HepG2 (cell line): ENCODE measurements at regions not wholly inside any gene's neighbourhood (a gene's known extent, or its start where the extent isn't known, plus 50 kb on each side); places are given as distances from the start of the nearest gene placed in this dataset.
A peak's percentile ranks its signal among the peaks of the same experiment; 100 is the strongest.

Experiments used
- ATAC-seq: fragments of 200-7000 bp; cut with Tn5 transposase; 3 replicates; pipeline ENCODE4 v1.9.1; 2020; ENCODE audit warnings: mild to moderate bottlenecking, moderate library complexity
- BruUV-seq: library from RNA; stranded (reverse); fragments of 400-500 nt; replicated peaks from 2 replicates; lab custom pipeline; 2021; lab: Mats Ljungman, UMichigan
- CTCF ChIA-PET: fragments of 300-600 bp; formaldehyde crosslinking; extraction: SDS; loops from one replicate; lab custom pipeline; 2021; ENCODE audit warnings: low total read pairs, inconsistent platforms, low intra/inter-chr PET ratio; lab: Yijun Ruan, JAX
- POLR2A ChIA-PET: fragments of 350-600 bp; sonication (Branson Sonifier 250); formaldehyde crosslinking; loops from one replicate; lab custom pipeline; 2020; ENCODE audit warnings: antibody characterized with exemption, inconsistent platforms; lab: Yijun Ruan, JAX
- DNase-seq: peaks from one replicate; pipeline ENCODE4 v3.0.0-alpha.2; 2015; ENCODE audit warnings: low spot score
- FAIRE-seq: peaks from 3 replicates; lab custom pipeline; 2011; peaks lifted over from hg19 to GRCh38; lab: Jason Lieb, UNC
- H2AFZ ChIP-seq: one replicate; pipeline ENCODE4 v1.6.1; 2011; ENCODE audit warnings: low read length, inconsistent platforms
- H3K27ac ChIP-seq: fragments of 300-600 bp; 3 replicates; pipeline ENCODE4 v1.8.0; 2011; ENCODE audit warnings: mixed run types, mild to moderate bottlenecking, mixed read lengths, low read length, inconsistent platforms; ENCODE audit not compliant: insufficient read depth; ENCODE audit errors: extremely low read length
- H3K27me3 ChIP-seq, 2 experiments: fragments of 200-600 bp in 1 of 2; 2 replicates in 1 of 2; 3 replicates in 1 of 2; pipeline versions ENCODE4 v1.6.0 to v1.8.0; 2011; ENCODE audit warnings: low read length in 2 of 2, mild to moderate bottlenecking in 2 of 2, moderate library complexity in 2 of 2, inconsistent platforms in 1 of 2; ENCODE audit not compliant: insufficient read depth in 2 of 2, control insufficient read depth in 1 of 2
- H3K36me3 ChIP-seq, 2 experiments: fragments of 200-600 bp in 1 of 2; replicated peaks in 1 of 2; 2 replicates in 1 of 2; 3 replicates in 1 of 2; pipeline versions ENCODE4 v1.5.1 to v1.8.0; 2011; ENCODE audit warnings: low read length in 2 of 2, inconsistent platforms in 1 of 2; ENCODE audit not compliant: insufficient read depth in 2 of 2, control insufficient read depth in 1 of 2
- H3K4me1 ChIP-seq: 2 replicates; pipeline ENCODE4 v1.5.1; 2012; ENCODE audit warnings: low read length, inconsistent platforms; ENCODE audit not compliant: insufficient read depth
- H3K4me2 ChIP-seq: 2 replicates; pipeline ENCODE4 v1.6.0; 2011; ENCODE audit warnings: low read depth, low read length, inconsistent platforms
- H3K4me3 ChIP-seq, 3 experiments: fragments of 200-600 bp in 1 of 3; sonication (generic), shearing (Covaris generic) in 1 of 3; replicated peaks in 1 of 3; 2 replicates each; pipeline ENCODE4 v1.5.1; 2011 to 2016; ENCODE audit warnings: low read length in 3 of 3, inconsistent platforms in 2 of 3, low read depth in 2 of 3, mild to moderate bottlenecking in 2 of 3, control low read depth in 1 of 3, mixed read lengths in 1 of 3; ENCODE audit not compliant: insufficient read depth in 1 of 3
- H3K79me2 ChIP-seq: one replicate; pipeline ENCODE4 v1.6.1; 2011; ENCODE audit warnings: low read length, inconsistent platforms; ENCODE audit not compliant: insufficient read depth
- H3K9ac ChIP-seq: 2 replicates; pipeline ENCODE4 v1.6.0; 2011; ENCODE audit warnings: mild to moderate bottlenecking, low read depth, low read length, inconsistent platforms; ENCODE audit not compliant: insufficient read depth
- H3K9me3 ChIP-seq: 2 replicates; pipeline ENCODE4 v1.5.1; 2012; ENCODE audit warnings: mild to moderate bottlenecking, low read length
- H4K20me1 ChIP-seq: 2 replicates; pipeline ENCODE4 v1.6.0; 2011; ENCODE audit warnings: inconsistent platforms, mild to moderate bottlenecking, low read length, moderate library complexity; ENCODE audit not compliant: insufficient read depth
- ADNP ChIP-seq: sonication (generic); formaldehyde crosslinking; IDR thresholded peaks from 2 replicates; pipeline ENCODE4 v1.4.0; 2020; ENCODE audit warnings: missing genetic modification reagents
- ARHGAP35 ChIP-seq: sonication (generic); formaldehyde crosslinking; IDR thresholded peaks from 2 replicates; pipeline ENCODE4 v1.9.0; 2022; ENCODE audit warnings: mild to moderate bottlenecking, inconsistent platforms, moderate library complexity, missing genetic modification reagents, borderline replicate concordance
- HNRNPUL1 ChIP-seq: fragments of 200-400 bp; formaldehyde crosslinking; IDR thresholded peaks from 2 replicates; pipeline ENCODE4 v1.6.1; 2017; ENCODE audit warnings: low read depth, mild to moderate bottlenecking, low read length, moderate library complexity
- MIXL1 ChIP-seq: IDR thresholded peaks from 2 replicates; pipeline ENCODE4 v1.6.1; 2016
- NR2C2 ChIP-seq: sonication (generic); formaldehyde crosslinking; IDR thresholded peaks from 2 replicates; pipeline ENCODE4 v1.4.0; 2020; ENCODE audit warnings: missing genetic modification reagents, mild to moderate bottlenecking, moderate library complexity, borderline replicate concordance
- NR2F6 ChIP-seq, 2 experiments: IDR thresholded peaks; 2 replicates each; pipeline ENCODE4 v1.6.1; 2016; ENCODE audit warnings: antibody characterized with exemption in 1 of 2, mild to moderate bottlenecking in 1 of 2
- SOX5 ChIP-seq: IDR thresholded peaks from 2 replicates; pipeline ENCODE4 v1.6.1; 2016; ENCODE audit warnings: borderline replicate concordance
- TCF7 ChIP-seq: sonication (generic); IDR thresholded peaks from 2 replicates; pipeline ENCODE4 v1.6.1; 2016; ENCODE audit warnings: antibody characterized with exemption, low read depth
- ZNF382 ChIP-seq: sonication (generic); formaldehyde crosslinking; IDR thresholded peaks from 2 replicates; pipeline ENCODE4 v1.5.0; 2020; ENCODE audit warnings: missing genetic modification reagents, mild to moderate bottlenecking, borderline replicate concordance
- ZNF629 ChIP-seq: sonication (generic); formaldehyde crosslinking; conservative IDR thresholded peaks from 2 replicates; pipeline ENCODE4 v1.5.0; 2020; ENCODE audit warnings: missing genetic modification reagents
- ZNF879 ChIP-seq: sonication (generic); formaldehyde crosslinking; IDR thresholded peaks from 2 replicates; pipeline ENCODE4 v1.8.1; 2023; ENCODE audit warnings: missing genetic modification reagents
- ZSCAN29 ChIP-seq: sonication (generic); formaldehyde crosslinking; conservative IDR thresholded peaks from 2 replicates; pipeline ENCODE4 v1.4.0; 2020; ENCODE audit warnings: mild to moderate bottlenecking, missing genetic modification reagents
- WGBS: methylation state at CpG from one replicate; pipeline ENCODE4 v1.1.6; 2017; ENCODE audit warnings: low lambda C conversion rate; 5-methylcytosine and 5-hydroxymethylcytosine counted together
- in situ Hi-C: cut with HindIII; loops from 2 replicates; pipeline ENCODE4 v1.10.0; 2017; ENCODE audit warnings: low pct_unique_long_range_greater_than_20kb; ENCODE audit not compliant: extremely low pct_ligation_motif_present
- intact Hi-C: fragments of 100-400 bp; cut with micrococcal nuclease; formaldehyde crosslinking; loops from one replicate; pipeline ENCODE4 v1.10.0; 2022; ENCODE audit not compliant: unreplicated experiment
- TF ChIP-seq, protein P1 (sequence below): sonication (generic); formaldehyde crosslinking; conservative IDR thresholded peaks from 2 replicates; pipeline ENCODE4 v1.4.0; 2020; ENCODE audit warnings: missing genetic modification reagents
- TF ChIP-seq, protein P2 (sequence below): sonication (generic); formaldehyde crosslinking; IDR thresholded peaks from 2 replicates; pipeline ENCODE4 v1.4.0; 2020; ENCODE audit warnings: missing genetic modification reagents

DNA sequence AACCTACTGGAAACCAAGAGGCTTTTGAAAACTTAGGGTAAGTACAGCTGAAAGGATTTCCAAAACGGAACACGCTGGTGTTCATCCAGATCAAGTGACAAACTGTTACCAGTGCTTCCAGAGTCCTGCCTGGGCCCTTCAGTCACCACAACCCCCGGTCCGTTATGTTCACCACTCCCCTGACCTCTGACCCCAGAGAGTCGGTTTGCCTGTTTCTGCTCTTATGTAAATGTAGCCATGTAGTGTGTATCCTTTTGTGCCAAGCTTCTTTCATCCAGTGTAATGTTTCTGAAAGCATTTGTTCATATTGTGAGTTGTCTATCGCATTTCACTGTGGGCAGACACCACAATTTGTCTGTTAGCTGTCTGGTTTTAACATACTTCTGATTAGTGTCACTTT lies 217.5 kb downstream of the NCK2 start:
- POLR2A ChIA-PET: no interaction called here
- no peaks in the 10 kb centered on the region for H4K20me1 ChIP-seq
- in situ Hi-C loops: no loop called here
- H3K79me2 ChIP-seq: no peaks in the 10 kb centered on the region
- no peak for DNase-seq
- BruUV-seq: no TSS peak
- H2AFZ ChIP-seq: no peak overlapping the region
- WGBS: 25% methylated on average over 6 of the region's 6 CpGs
- no peak overlapping the region for H3K4me2 ChIP-seq
- TF ChIP-seq NR2C2 (peak; percentile 71), ZNF879 (no peak), SOX5 (CRISPR knock-in tag) (no peak), ZSCAN29 (CRISPR knock-in tag) (no peak), ZNF382 (no peak), NR2F6 (IDR thresholded peaks at IDR 0.05) (peak; percentile 67), NR2F6 (CRISPR knock-in tag; IDR thresholded peaks at IDR 0.05) (peak; percentile 43; the same call in 1 of the 2 replicates)
- TF ChIP-seq, protein P1, sequence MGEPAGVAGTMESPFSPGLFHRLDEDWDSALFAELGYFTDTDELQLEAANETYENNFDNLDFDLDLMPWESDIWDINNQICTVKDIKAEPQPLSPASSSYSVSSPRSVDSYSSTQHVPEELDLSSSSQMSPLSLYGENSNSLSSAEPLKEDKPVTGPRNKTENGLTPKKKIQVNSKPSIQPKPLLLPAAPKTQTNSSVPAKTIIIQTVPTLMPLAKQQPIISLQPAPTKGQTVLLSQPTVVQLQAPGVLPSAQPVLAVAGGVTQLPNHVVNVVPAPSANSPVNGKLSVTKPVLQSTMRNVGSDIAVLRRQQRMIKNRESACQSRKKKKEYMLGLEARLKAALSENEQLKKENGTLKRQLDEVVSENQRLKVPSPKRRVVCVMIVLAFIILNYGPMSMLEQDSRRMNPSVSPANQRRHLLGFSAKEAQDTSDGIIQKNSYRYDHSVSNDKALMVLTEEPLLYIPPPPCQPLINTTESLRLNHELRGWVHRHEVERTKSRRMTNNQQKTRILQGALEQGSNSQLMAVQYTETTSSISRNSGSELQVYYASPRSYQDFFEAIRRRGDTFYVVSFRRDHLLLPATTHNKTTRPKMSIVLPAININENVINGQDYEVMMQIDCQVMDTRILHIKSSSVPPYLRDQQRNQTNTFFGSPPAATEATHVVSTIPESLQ: no peak
- H3K27ac ChIP-seq: no peak overlapping the region
- no peaks in the 10 kb centered on the region for H3K36me3 ChIP-seq
- no peak overlapping the region for H3K4me3 ChIP-seq
- no peak; the same call in 2 of the 3 replicates for ATAC-seq
- CTCF ChIA-PET: no interaction called here
- no peaks in the 10 kb centered on the region for H3K9me3 ChIP-seq
- H3K27me3 ChIP-seq: peaks cover 0 to 15% of the 10 kb centered on the region in 2 experiments; a peak in 4 of 5 replicates
- intact Hi-C loops: no loop called here
- H3K9ac ChIP-seq: no peak overlapping the region
- FAIRE-seq: no peak
- H3K4me1 ChIP-seq: no peaks in the 10 kb centered on the region

DNA sequence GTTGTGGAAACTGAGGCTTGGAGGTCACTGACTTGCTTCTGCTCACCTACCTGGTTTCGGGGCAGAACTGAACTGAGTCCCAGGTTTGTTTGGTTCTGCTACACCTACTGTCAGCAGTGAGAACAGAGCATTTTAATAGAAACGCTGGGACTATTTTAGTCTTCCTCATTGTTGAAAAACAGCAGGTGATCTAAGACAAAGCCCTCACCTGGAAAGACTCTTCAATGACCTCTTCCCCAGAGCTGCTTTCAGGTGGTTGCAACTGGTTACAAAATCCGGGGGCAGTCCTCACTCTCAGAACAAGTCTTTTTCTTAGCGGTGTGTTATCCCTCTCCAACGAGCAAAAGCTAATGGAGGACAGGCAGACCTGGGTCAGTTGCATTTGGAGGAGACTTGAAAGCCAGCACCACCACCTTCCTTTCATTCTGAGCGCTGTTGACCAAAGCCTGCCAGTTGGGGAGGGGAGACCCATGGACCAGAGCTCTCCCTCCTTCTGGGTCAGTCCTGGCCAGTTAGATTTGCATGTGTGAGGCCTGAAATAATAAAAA lies 217.0 kb downstream of the NCK2 start:
- Histone ChIP-seq H3K9ac (no peak overlapping the region), H3K27ac (no peak overlapping the region), H4K20me1 (no peaks in the 10 kb centered on the region), H3K79me2 (no peaks in the 10 kb centered on the region), H3K4me2 (no peak overlapping the region), H3K9me3 (no peaks in the 10 kb centered on the region), H3K27me3 (peaks cover 0 to 12% of the 10 kb centered on the region in 2 experiments; a peak in 4 of 5 replicates), H2AFZ (no peak overlapping the region), H3K4me1 (no peaks in the 10 kb centered on the region), H3K4me3 (no peak overlapping the region), H3K36me3 (no peaks in the 10 kb centered on the region)
- no peak for FAIRE-seq
- no TSS peak for BruUV-seq
- ATAC-seq: no peak
- ChIA-PET POLR2A (no interaction called here), CTCF (no interaction called here)
- TF ChIP-seq, protein P2, sequence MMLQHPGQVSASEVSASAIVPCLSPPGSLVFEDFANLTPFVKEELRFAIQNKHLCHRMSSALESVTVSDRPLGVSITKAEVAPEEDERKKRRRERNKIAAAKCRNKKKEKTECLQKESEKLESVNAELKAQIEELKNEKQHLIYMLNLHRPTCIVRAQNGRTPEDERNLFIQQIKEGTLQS (CRISPR knock-in tag): no peak
- TF ChIP-seq TCF7 (no peak), HNRNPUL1 (no peak), MIXL1 (CRISPR knock-in tag) (no peak), ADNP (no peak), ARHGAP35 (CRISPR knock-in tag) (no peak), ZNF629 (0 out of 2 replicates have a peak, but pooled peaks have one; percentile 14)
- no peak for DNase-seq
- 39% methylated on average over 6 of the region's 6 CpGs for WGBS
- intact Hi-C loops: no loop called here
- in situ Hi-C loops: no loop called here
